HCEC 1CT (cell line): ENCODE measurements at regions not wholly inside any gene's neighbourhood (a gene's known extent, or its start where the extent isn't known, plus 50 kb on each side); places are given as distances from the start of the nearest gene placed in this dataset.
"Not testable (repeated sequence)": the region's sequence is repeated elsewhere in the genome, so short reads cannot be mapped to it uniquely, and the experiment has no call there.

Source experiments
- DNase-seq: peaks from one replicate; pipeline ENCODE4 v3.0.0-alpha.2; 2017

DNA sequence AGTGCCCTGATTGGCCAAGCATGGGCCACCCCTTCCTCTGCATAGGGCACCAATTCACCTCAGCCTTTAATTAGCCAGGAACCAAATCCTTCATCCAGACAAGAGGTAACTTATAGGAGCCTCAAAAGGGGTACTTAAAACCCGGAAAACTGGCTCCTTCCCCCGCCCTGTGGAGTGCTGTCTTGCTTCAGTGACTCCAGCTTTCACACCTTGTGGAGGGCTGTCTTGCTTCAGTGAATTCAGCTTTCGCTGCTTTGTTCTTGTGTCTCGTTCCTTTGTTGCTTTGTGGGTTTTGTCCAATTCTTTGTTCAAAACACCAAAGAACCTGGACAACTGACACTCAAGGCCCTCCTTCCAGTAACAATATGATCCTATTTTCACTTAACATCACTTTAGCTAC lies 82.2 kb upstream of the FRG1 start:
- DNase-seq = no peak

DNA sequence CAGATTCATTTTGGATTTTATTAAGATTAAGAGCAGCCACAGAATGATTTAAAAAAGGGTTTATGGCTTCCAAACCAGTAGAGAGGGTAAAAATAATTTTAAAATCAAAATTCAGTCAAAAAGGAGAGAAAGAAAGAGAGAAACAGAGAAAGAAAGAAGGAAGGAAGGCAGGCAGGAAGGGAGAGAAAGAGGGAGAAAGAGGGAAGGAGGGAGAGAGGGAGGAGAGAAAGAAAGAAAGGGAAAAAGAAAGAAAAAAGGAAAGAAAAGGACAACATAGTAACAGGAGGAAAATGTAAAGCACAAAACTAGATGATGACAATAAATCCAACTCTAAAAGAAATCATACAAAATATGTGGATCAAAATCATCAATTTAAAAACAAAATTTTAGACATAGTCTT lies 79.6 kb upstream of the FRG1 start:
- no peak for DNase-seq

DNA sequence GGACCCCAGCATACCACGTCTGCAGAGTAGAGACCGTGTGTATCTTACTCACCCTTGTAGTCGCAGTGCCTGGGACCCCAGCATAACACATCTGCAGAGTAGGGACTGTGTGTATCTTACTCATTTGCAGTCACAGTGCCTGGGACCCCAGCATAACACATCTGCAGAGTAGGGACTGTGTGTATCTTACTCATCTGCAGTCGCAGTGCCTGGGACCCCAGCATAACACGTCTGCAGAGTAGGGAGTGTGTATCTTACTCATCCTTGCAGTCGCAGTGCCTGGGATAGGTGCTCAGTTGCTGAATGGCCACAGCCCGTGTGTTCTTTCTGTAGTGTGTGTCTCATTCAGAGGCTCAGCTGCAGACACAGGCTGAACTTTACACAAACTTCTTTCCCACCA lies 71.4 kb upstream of the FRG1 start:
- DNase-seq = no peak

DNA sequence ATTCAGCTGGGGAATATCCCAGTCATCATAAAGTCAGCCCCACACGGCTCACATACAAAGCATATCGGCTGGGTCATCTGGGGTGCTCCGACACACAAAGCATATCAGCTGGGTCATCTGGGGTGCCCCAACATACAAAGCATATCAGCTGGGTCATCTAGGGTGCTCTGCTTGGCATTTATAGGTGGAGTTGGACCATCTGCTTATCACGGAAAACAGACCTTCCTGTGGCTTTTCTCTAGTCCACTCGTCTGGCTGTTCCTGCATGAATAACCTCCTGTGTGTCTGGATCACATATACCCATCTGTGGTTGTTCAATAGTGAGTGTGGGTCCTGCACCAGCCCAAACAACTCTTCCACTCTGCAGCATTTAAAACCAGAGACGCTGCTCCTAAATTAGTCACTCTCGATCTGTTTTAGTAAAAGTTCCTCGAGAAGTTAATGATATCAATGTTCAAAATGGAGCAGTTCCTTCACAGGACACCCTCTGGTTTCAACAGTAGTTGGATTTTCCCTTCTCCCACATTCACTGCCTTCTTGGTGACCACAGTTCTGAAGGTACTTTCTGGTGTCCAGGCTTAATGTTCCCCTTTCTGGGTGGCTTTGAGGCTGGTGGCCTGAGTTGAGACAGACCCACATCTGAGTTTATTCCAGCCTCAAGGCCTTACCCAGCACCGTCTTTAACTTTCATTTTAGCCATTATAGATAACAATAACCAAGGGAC lies 70.0 kb upstream of the FRG1 start:
- no peak for DNase-seq

DNA sequence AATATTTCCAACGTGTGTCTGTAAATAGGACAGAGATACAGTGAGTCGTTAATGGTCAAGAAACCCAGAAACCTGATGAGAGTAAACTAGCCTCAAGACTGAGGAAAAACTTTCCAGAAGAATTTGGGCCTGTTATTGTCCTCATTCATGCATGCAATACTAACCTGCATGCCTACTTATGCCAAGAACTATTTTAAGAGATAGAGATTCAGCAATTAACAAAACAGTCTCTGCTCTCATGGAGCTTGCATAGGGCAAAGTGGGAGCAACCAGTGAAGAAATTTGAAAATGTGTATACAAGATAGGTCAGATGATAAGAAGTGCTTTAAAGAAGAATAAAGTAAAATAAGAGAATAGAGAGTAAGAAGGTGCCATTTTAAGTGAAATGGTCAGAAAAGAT lies 66.1 kb upstream of the FRG1 start:
- DNase-seq = no peak

DNA sequence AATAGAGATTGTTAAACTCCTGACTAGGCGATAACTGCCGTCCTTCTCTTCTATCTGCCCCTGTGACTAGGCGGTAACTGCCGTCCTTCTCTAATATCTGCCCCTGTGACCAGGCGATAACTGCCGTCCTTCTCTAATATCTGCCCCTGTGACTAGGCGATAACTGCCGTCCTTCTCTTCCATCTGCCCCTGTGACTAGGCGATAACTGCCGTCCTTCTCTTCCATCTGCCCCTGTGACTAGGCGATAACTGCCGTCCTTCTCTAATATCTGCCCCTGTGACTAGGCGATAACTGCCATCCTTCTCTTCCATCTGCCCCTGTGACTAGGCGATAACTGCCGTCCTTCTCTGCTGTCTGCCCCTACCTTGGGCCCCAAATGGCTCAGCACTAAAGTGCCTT lies 59.5 kb upstream of the FRG1 start:
- DNase-seq = not testable (repeated sequence)

DNA sequence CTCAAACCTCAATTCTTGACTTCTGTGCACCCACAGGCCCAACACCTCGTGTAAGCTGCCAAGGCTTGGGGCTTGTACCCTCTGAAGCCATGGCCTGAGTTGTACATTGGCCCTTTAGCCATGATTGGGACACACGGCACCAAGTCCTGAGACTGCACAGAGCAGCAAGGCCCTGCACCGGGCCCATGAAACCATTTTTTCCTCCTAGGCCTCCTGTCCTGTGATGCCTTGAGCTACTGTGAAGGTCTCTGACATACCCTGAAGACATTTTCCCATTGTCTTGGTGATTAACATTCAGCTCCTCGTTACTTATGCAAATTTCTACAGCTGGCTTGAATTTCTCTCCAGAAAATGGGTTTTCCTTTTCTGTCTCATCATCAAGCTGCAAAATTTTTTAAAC lies 52.3 kb upstream of the FRG1 start:
- DNase-seq = not testable (repeated sequence)
